ENCODE measurements at regions not wholly inside any gene's neighbourhood (a gene's known extent, or its start where the extent isn't known, plus 50 kb on each side); places are given as distances from the start of the nearest gene placed in this dataset.

DNA sequence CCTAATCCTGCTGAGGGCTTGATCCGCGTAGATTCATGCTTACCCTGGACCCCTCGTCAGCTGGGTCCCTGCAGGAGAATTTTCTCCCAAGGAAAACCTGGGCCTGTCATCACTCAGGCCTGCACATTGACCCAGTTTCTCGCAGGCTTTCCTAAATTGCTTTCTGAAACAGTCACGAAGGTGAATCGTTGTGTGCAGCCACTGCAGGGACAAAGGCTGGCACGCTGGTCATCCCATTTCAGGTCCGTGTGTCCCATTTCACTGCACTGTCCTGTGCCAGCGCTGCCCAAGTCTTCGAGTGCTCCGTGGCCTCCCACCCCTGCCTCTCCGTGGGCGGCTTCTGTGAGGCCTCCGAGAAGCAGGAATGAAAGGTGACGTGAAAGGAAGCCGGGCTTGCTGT, 62.8 kb upstream of the YWHAQ start:
- TF ChIP-seq, protein P1, sequence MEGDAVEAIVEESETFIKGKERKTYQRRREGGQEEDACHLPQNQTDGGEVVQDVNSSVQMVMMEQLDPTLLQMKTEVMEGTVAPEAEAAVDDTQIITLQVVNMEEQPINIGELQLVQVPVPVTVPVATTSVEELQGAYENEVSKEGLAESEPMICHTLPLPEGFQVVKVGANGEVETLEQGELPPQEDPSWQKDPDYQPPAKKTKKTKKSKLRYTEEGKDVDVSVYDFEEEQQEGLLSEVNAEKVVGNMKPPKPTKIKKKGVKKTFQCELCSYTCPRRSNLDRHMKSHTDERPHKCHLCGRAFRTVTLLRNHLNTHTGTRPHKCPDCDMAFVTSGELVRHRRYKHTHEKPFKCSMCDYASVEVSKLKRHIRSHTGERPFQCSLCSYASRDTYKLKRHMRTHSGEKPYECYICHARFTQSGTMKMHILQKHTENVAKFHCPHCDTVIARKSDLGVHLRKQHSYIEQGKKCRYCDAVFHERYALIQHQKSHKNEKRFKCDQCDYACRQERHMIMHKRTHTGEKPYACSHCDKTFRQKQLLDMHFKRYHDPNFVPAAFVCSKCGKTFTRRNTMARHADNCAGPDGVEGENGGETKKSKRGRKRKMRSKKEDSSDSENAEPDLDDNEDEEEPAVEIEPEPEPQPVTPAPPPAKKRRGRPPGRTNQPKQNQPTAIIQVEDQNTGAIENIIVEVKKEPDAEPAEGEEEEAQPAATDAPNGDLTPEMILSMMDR (IDR thresholded peaks at IDR 0.05; ENCODE audit: low read depth, low read length) = no peak
- H3K4me3 ChIP-seq (ENCODE audit: low read depth, low read length) = no peak overlapping the region

DNA sequence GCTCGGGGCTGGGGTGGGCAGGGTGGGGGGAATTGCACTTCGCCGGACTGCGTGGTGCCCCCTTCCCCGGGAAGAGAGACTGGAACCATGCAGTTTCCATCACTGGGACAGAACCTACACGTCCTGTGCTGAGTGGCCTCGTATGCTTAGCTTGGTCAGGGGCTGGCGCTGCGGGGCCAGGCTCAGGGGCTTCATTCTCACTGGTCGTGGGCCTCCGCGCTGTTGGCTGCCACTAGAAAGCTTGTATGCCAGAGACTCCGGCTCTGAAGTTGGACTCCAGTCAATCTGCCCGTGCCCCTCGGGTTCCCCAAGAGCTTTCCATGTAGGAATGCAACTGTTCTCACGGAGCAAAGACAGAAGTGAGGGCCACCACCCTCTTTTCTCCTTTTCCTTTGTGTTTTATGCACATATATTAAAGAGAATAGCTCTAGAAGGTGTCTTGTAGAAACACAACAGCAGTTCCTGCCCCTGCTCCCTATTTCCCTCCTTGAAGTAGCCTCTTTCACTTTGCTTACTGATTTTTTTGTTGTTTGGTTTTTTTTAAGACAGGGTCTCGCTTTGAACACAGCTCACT, 64.0 kb upstream of the YWHAQ start:
- TF ChIP-seq, protein P1 (IDR thresholded peaks at IDR 0.05; ENCODE audit: low read depth, low read length) = no peak
- H3K4me3 ChIP-seq (ENCODE audit: low read depth, low read length) = no peak overlapping the region

DNA sequence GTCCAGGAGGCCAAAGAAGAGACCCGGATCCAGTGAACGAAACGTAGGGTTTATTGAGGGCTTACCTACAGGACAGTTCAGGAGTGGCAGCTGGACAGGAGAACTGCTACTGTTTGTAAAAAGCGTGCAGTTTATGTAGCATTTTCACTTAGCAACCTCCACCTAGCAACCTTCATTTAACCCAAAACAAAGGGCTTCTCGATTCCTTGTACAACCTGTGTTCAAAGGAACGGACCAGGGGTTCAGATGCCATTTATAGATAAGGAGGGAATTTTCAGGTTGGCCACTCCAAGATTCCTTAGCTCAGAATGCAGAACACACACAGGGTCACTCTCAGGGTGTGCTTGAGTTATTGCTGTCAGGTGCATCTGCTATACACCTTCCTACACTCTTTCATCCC, 65.1 kb upstream of the YWHAQ start:
- TF ChIP-seq, protein P1 (IDR thresholded peaks at IDR 0.05; ENCODE audit: low read depth, low read length) = no peak
- H3K4me3 ChIP-seq (ENCODE audit: low read depth, low read length) = no peak overlapping the region

DNA sequence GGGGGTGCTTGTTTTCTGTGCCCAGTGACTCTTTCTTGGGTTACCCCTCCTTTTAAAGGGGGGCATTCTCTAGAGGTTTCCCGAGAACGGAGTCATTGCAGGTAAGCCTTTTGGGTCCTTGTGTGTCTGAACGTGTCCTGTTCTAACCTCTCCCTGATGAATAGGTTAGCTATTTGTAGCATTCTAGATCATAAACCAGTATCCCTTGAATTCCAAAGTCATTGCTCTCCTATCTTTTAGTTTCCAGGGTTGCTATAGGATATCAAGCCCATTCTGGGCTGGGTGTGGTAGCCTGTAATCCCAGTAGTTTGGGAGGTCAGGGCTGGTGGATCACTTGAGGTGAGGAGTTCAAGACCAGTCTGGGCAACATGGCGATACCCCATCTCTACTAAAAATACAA, 65.9 kb upstream of the YWHAQ start:
- TF ChIP-seq, protein P1 (IDR thresholded peaks at IDR 0.05; ENCODE audit: low read depth, low read length) = no peak
- H3K4me3 ChIP-seq (ENCODE audit: low read depth, low read length) = no peak overlapping the region

DNA sequence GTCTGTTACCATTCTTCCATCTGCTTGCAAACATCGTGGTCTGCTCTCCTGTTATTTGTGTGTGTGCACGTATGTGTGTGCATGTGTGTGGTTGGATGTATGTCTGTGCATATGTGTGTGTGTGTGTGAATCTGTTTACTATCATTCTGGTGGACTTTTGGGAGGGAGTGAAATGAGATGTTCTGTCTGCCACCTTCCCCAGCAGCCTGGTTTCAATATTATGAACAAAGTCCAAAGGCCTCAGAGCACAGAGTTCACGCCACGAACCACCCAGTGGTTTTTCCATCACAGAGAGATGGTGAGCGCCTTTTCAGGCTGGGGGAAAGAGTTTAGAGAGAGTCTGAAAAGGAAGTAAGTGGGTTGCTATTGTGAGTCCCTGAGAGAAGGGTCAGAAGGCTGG, 67.1 kb upstream of the YWHAQ start:
- TF ChIP-seq, protein P1 (IDR thresholded peaks at IDR 0.05; ENCODE audit: low read depth, low read length) = no peak
- no peak overlapping the region for H3K4me3 ChIP-seq (ENCODE audit: low read depth, low read length)

DNA sequence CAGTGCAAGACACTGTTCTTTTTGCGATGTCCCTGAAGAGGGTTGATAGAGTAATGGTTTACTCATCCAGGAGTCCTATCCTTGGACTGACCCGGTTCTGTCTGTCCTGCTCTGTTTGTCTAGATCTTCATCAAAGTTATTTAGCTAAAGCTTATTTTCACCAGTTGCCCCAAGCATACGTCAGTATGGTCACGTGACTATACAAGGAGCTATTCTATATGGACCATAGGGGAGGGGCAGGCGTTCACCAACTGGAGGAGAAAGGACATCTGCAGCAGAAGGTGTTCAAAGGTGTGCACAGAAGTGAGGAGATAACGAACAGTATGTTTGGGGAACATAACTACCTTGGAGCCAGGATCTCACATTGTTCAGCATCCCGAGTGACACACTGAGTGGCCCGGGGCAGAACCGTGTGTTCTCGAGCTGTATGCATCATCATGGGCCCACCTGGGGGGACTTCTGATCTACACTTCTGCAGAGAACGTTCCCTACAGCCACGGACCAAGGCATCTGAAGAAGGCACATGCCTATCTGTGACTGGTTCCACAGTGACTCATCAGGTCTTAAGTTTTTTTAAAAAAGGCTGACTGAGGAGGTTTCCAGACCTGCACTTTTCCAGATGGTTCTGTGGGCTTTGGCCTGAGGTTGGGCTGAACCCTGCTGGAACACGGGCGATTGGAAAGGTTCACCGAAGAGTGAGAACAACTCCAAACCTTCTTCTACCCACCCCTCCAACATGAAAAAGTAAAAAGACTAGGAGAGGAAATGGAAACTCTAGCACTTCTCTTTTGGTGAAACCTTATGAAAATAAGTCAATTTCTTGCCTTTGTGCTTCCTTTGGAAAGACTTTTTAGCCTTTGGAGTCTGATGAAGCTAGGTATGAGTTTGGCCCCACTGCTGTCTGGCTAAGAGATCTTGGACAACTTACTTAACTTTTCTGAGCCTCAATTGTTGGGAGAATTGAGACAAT, 68.6 kb upstream of the YWHAQ start:
- TF ChIP-seq, protein P1 (IDR thresholded peaks at IDR 0.05; ENCODE audit: low read depth, low read length) = no peak
- H3K4me3 ChIP-seq (ENCODE audit: low read depth, low read length) = no peak overlapping the region

DNA sequence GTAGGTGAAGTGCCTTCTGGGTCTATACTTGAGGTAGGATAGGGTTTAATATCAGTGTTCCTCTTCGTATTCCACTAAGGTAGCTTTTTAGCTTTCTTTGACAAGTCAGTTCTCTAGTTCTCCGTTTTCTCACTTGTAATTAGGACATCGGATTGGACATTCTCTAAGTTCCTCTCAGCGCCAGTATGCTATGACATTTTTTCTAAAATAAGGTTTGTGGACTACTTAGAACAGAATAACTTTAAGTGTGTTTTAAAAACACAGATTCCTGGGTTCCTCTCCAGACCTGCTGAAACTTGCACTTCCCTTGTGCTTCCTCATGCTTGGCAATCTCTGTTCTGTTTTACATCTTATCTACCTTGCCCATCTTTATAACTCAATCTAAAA, 69.3 kb upstream of the YWHAQ start:
- no peak overlapping the region for H3K4me3 ChIP-seq (ENCODE audit: low read depth, low read length)
- TF ChIP-seq, protein P1 (IDR thresholded peaks at IDR 0.05; ENCODE audit: low read depth, low read length) = no peak

Measured in WI38 (cell line).